ENCODE measurements at regions not wholly inside any gene's neighbourhood (a gene's known extent, or its start where the extent isn't known, plus 50 kb on each side); places are given as distances from the start of the nearest gene placed in this dataset.
"Not testable (repeated sequence)": the region's sequence is repeated elsewhere in the genome, so short reads cannot be mapped to it uniquely, and the experiment has no call there.

DNA sequence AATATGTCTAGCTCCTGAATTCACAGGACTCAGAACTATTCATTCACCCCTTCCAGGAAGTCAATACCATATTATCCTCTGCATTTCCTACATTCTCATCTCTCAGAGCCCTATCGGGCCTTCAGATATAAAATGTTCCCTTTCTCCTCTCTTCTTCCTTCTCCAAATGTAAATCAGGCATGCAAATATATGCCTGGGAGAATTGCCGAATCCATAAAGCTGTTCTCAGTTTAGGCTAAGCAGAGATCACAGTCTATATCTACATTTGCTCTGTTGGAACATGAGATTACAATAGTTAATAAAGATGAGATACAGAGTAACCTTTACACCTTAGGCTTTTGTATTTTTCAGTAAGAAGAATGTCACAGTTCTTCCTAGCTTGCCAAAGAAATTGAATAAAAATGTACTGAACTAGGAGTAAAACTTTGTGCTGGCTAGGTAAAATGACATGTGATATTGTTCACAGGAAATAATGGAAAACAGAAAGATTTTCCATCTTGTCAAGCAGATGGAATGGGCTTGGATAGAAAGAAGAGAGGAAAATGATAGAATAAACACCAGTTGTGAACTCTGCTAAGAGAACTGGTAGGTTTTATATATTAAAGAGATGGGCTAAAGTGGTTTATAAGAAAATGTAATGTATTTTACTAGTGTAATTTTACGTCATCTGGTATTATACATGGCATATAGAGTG is 161.5 kb downstream of the NRIP1 start:
- no peak for ATAC-seq

DNA sequence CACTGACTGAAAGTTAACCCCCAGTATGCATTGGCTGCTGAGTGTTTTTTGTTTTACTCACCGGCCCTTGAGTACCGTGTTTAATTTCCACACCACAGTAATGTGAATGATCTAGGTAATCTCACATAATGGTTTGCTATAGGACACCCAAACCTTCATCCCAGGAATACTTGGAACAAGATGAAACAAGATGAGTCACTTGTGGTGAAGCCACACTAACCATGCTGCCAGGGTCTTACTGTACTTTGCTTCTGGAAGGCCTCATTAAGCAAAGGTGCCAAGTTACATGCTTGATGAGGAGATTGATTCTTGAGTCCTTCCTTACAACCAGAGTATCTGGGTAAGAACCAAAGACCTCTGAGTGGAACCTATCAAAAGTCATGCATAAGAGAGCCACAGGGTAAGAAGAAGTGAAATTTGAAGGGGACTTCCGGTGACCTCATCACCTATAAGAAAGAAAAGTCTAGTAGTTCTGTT is 163.3 kb downstream of the NRIP1 start:
- peak; percentile 76 to 83 for ATAC-seq

DNA sequence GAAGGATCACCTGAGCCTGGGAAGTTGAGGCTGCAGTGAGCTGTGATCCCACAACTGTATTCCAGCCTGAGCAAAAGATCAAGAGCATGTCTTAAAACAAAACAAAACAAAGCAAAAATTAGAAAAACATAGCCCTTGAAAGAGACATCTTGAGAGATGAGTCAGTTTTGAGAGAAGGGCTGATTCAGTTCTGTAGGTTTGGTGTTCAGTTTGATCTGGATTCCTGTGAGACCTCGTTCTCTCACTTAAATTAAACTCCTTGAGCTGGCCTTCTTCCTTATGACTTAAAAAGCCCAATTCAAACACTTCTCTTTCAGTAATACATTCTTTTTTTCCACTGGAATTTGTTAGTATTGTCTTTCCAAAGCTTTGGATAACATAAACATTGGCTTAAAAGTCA is 164.2 kb downstream of the NRIP1 start:
- peak; percentile 45 to 60 for ATAC-seq

GRCh38 chr21:14900058-14900457 is 164.7 kb downstream of the NRIP1 start:
- ATAC-seq, result no peak

- no peak for ATAC-seq
Observed at GRCh38 chr21:14895792-14896191, 169.0 kb downstream of the NRIP1 start.

DNA sequence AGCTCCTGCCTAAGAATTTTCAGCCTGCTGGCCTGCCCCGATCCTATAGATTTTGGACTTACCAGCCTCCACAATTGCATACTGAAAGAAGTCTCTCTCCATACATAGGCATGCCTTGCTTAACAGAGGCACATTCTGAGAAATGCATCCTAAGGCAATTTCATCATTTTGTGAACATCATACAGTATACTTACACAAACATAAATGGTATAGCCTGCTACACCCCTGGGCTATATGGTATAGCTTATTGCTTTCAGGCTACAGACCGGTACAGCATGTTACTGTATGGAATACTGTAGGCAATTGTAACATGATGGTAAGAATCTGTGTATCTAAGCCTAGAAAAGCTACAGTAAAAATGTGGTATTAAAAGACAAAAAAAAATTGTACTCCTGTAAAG is 174.7 kb downstream of the NRIP1 start:
- ATAC-seq, result no peak

DNA sequence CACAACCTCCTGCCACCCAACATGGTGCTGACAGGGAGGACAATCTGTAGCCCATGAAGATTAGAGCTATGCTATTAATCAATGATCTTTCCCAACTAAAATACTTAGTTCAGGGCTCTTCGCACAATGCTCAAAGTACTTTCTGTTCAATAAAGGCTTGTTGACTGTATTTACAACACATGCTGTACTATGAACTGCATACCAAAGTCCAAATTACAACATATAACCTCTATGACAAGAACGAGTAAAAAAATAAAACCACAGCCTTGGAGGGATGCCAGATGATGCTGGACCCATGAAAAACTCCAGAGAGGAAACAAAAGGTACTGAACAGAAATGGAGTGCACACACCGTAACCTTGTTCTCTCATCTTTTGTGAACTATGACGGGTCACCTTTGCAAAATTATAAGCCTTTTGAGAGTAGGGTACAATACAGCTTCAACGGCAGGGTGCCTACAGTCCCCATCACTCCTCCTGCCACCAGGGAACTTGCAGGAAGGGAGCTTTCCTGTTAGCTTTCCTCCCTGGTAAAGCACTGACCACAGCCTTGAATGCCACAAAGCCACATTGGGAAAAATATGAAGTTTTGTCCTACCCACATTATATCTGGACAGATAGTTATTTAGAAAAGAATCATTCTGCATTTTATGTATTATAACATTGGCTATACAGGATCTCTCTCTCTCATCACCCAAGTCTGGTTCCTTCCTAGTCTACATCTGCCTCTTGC is 175.6 kb downstream of the NRIP1 start:
- peak in 1 of 2 donors; percentile 21 for ATAC-seq

- ATAC-seq, result no peak
Observed at GRCh38 chr21:14888202-14888601, 176.6 kb downstream of the NRIP1 start.

DNA sequence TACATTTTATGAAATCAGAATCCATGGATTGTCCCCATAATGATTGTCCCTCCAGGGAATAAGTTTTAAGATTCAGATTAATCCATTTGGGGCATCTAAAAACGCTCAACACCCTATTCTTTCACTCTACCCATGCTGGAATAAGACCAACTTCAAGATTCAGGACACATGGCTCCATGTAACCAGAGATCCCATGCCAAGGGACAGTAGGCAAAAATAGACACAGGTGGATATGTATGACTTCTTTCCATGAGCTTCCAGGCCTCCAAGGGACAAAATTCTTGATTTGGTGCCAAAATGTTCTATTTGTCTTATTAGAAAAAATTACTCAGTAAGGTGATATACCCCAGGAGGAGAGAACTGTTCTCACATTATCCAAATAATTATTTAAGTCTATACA is 178.8 kb downstream of the NRIP1 start:
- no peak for ATAC-seq

- ATAC-seq, result no peak
Observed at GRCh38 chr21:14883351-14883750, 181.4 kb downstream of the NRIP1 start.

DNA sequence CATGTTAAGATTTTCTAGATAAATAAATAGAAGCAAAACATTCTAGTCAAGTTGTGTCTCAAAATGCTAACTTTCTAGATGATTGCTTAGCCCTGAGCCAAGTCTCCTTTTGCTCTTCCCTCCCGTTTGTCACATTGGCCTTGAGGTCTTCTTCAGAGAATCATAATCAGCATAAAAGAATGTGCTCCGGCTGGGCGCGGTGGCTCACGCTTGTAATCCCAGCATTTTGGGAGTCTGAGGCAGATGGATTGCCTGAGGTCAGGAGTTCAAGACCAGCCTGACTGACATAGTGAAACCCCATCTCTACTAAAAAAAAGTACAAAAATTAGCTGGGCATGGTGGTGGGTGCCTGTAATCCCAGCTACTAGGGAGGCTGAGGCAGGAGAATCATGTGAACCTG is 182.3 kb downstream of the NRIP1 start:
- not testable (repeated sequence) for ATAC-seq

DNA sequence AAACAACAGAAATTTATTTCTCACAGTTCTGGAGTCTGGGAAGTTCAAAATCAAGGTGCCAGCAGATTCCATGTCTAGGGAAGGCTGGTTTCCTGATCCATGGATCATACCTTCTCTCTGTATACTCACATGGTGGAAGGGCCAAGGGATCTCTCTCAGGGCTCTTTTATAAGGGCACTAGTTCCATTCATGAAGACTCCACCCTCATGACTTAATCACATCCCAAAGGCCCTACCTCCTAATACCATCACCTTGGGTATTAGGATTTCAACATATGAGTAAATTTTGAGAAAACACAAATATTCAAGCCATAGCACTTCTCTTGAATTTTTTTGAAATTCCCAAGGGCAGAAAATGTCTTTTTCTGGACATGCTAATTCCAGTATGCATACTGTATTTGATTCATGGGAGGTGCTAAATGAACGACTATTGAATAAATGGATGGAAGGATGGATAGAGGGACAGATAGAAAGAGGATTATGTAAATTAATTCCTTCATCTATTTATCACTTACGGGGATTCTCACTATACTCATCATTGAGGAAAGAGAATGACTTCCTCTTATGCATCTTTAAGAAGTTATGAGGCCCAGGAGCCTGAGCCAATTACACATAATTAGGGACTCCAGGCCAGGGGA is 182.8 kb downstream of the NRIP1 start:
- ATAC-seq, result no peak

- ATAC-seq, result no peak
Observed at GRCh38 chr21:14880922-14881321, 183.9 kb downstream of the NRIP1 start.

DNA sequence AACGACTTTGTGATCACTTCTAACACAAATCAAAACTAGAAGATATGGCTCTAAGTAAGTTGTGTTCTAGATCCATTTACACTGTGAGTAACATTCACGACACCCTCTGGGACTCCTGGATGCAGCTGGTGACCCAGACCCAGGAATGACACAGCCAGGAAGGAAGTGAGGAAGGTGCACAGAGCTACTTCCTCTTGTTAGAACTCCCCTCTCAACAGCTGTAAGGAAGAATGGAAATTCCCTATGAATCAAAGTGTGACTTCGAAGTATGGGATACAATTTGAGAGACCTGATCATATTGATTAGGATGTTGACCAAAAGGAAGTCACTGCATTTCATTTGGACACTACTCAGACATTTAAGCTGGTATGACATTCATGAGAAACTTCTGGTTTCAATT is 185.3 kb downstream of the NRIP1 start:
- no peak for ATAC-seq

DNA sequence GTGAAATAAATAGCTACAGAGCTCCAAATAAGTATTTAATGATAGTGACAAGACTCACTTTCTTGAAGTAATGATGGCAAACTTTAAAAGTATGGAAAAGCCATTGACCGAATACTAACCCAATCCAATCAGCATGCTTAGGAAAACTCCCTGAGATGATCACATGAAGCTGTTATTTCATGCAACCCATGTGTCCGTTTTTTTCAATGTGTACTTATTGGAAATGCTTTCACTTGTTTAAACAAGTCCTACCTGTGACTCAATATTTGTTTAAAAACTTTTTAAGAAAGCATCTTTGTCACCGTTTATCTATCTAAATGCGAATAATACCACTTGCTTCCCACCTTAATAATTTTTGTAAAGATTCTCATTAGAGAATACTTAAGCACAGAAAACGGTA is 185.8 kb downstream of the NRIP1 start:
- no peak for ATAC-seq

GRCh38 chr21:14877581-14878228 is 187.1 kb downstream of the NRIP1 start:
- peak; percentile 79 to 80 for ATAC-seq

DNA sequence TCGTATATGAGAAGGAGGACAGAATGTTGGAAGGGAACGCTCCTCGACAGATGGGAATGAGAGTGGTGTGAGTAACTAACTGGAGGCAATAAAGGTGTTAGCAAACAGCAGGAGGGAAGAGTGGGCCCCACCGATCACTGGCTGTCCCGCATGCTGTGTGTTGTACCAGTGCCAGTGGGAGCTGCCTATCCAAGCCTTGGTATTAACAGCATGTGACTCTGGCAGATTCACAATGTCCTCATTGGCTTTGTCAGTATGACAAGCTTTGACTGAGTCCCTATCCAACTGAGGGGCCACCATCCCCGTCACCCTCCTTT is 188.3 kb downstream of the NRIP1 start:
- ATAC-seq, result no peak

DNA sequence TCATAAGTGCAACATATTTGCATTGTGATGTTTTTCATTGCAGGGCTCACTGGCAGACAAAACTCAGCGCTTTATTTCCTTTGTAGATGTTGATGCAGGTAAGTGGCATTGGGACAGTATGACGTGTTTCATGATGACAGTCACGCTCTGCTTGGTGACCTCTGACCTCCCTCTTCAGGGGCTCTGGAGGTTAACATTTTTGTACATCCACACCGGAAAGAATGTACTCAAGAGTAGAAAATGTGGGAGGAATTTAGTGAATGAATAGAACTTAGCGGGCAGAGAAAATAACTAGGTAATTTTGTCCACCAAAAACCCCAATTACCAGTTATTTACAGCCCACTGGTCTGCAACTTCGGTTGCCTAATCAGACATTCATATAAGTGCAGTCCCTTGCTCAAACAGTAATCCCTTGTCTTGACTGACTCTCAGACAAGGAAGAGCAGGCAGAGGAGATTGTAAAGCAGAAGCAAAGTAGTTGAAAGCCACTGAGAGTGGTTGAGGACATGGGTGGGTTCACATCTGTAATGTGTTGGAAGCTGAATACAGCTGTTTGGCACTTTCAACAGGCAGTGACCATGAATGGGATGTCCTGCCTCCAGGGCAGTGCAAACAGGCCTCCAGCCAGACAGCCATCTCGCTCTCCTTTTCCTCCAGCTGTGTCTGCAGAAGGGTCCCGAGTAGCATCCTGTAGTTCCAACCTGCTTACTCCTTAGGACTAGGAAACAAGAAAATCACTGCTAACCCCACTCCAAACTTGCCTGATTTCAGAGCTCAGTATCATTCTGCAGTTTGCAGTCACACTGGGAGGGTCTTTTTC is 188.9 kb downstream of the NRIP1 start:
- no peak for ATAC-seq

DNA sequence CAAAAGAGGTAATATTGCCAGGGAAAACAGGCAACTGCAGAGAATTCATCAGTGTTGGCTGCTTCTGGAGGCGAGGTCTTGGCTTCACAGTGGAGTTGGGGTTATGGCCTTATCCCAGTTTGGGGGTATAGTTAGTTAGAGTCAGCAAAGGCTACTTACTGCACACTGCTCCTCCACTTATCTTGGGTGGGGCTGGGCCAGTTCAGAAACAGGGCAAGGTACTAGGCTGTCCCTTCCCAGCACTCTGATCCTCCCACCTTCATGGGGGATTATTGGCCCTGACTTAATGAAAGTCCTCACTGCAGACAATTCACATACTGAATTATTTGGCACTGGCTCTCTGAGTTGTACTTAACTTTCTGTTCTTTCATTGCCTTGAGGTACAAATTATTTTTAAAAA is 189.6 kb downstream of the NRIP1 start:
- no peak for ATAC-seq

- no peak for ATAC-seq
Observed at GRCh38 chr21:14874379-14874778, 190.4 kb downstream of the NRIP1 start.

- ATAC-seq, result no peak
Observed at GRCh38 chr21:14871861-14872260, 192.9 kb downstream of the NRIP1 start.

- no peak for ATAC-seq
Observed at GRCh38 chr21:14870853-14871149, 194.0 kb downstream of the NRIP1 start.
